ENCODE measurements at regions not wholly inside any gene's neighbourhood (a gene's known extent, or its start where the extent isn't known, plus 50 kb on each side); places are given as distances from the start of the nearest gene placed in this dataset.

DNA sequence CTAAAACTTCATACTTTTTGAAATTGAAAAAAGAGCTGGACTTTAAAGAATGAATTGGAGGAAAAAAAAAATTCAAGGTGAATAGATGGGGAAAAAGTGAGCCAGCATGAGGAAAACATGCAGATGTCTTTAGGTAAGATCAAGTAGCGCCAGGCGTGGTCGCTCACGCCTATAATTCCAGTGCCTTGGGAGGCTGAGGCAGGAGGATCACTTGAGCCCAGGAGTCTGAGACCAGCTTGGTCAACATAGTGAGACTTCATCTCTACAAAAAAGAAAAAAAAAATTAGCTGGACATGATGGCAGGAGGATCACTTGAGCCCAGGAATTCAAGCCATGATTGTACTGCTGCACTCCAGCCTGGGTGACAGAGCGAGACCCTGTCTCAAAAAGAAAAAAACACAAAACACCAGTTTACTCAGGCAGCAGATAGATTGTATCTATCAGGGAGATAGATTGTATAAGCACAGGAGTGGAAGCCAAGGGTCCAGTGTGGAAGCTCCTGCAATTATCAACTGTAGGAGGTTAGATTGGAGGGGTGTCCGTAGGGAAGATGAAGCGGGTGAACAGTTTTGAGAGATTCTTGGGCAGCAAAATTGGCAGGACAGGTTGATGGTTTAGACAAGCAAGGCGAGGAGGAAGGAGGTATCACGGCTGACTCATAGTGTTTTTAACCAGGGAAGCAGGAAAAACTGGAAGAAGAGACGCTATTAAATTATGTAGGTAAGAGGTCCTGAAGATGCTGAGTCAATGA is 97.6 kb upstream of the ZNF217 start:
- no peak overlapping the region for H4K8ac ChIP-seq (replicated peaks; ENCODE audit: insufficient read length, low read depth, low read length)
- H2AFZ ChIP-seq (ENCODE audit: low read length), result no peak overlapping the region
- Mint-ChIP-seq H3K4me1 (no peaks in the 10 kb centered on the region), H3K27ac (no peak overlapping the region), H3K4me3 (no peak overlapping the region), H3K27me3 (ENCODE audit: low read depth) (no peaks in the 10 kb centered on the region), H3K9me3 (no peaks in the 10 kb centered on the region; a peak in 1 of 5 replicates), H3K36me3 (ENCODE audit: insufficient read depth in 1 of 3, low read depth in 3 of 3) (no peaks in the 10 kb centered on the region)
- H3K79me2 ChIP-seq (ENCODE audit: insufficient read depth, low read length), result no peaks in the 10 kb centered on the region
- TF ChIP-seq, protein P1, sequence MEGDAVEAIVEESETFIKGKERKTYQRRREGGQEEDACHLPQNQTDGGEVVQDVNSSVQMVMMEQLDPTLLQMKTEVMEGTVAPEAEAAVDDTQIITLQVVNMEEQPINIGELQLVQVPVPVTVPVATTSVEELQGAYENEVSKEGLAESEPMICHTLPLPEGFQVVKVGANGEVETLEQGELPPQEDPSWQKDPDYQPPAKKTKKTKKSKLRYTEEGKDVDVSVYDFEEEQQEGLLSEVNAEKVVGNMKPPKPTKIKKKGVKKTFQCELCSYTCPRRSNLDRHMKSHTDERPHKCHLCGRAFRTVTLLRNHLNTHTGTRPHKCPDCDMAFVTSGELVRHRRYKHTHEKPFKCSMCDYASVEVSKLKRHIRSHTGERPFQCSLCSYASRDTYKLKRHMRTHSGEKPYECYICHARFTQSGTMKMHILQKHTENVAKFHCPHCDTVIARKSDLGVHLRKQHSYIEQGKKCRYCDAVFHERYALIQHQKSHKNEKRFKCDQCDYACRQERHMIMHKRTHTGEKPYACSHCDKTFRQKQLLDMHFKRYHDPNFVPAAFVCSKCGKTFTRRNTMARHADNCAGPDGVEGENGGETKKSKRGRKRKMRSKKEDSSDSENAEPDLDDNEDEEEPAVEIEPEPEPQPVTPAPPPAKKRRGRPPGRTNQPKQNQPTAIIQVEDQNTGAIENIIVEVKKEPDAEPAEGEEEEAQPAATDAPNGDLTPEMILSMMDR (conservative IDR thresholded peaks at IDR 0.05), result no peak
- H3T11ph ChIP-seq (ENCODE audit: low read length), result no peak overlapping the region
- no peak overlapping the region for H2BK20ac ChIP-seq (ENCODE audit: low read depth, low read length, poor library complexity, severe bottlenecking)
- no peak overlapping the region for H2BK120ac ChIP-seq (ENCODE audit: low read depth, low read length, poor library complexity, severe bottlenecking)
- no peaks in the 10 kb centered on the region for H3K4me1 ChIP-seq (ENCODE audit: insufficient read depth, low read length)
- no peak overlapping the region for H2AK5ac ChIP-seq (ENCODE audit: insufficient read length, low read length)
- no peak overlapping the region for H3K18ac ChIP-seq (ENCODE audit: insufficient read length, low read depth, low read length)
- H3K4ac ChIP-seq (ENCODE audit: low read depth, low read length), result no peak overlapping the region
- no peak overlapping the region for H2BK5ac ChIP-seq (ENCODE audit: insufficient read length, low read length)
- no peak overlapping the region for H4K91ac ChIP-seq (ENCODE audit: insufficient read length, low read depth, low read length)
- no peaks in the 10 kb centered on the region for H3K9me3 ChIP-seq (ENCODE audit: control insufficient read depth, low read depth, low read length)
- no peak for DNase-seq
- no peak overlapping the region for H3K27ac ChIP-seq (ENCODE audit: insufficient read length, low read depth, low read length)
- H3K4me2 ChIP-seq (ENCODE audit: insufficient read depth, insufficient read length, low read length), result no peak overlapping the region
- no peaks in the 10 kb centered on the region for H3K27me3 ChIP-seq (ENCODE audit: insufficient read depth, low read length)
- no peak overlapping the region for H3K14ac ChIP-seq (ENCODE audit: insufficient read depth, low read length)
- no peaks in the 10 kb centered on the region for H3K79me1 ChIP-seq (ENCODE audit: insufficient read depth, low read depth, low read length, poor library complexity, severe bottlenecking)
- H3K9ac ChIP-seq (ENCODE audit: extremely low read depth, insufficient read length, low read length), result no peak overlapping the region
- H3K23ac ChIP-seq (ENCODE audit: insufficient read length, low read depth, low read length), result no peak overlapping the region
- no peak overlapping the region for H2BK12ac ChIP-seq (ENCODE audit: insufficient read length, low read depth, low read length)
- no peak overlapping the region for H3K56ac ChIP-seq (ENCODE audit: insufficient read length, low read depth, low read length)
- H4K20me1 ChIP-seq (ENCODE audit: control insufficient read depth, insufficient read depth, insufficient read length), result no peaks in the 10 kb centered on the region
- no peaks in the 10 kb centered on the region for H3K23me2 ChIP-seq (ENCODE audit: insufficient read length, low read depth, low read length, poor library complexity, severe bottlenecking)
- no peak overlapping the region for H4K5ac ChIP-seq (ENCODE audit: insufficient read length, low read depth, low read length)
- no CpG with 5 or more reads among the region's 10 CpGs for whole genome bisulfite sequencing (ENCODE audit: extremely low coverage, insufficient read length, low lambda C conversion rate)
- H2BK15ac ChIP-seq (ENCODE audit: low read depth, low read length), result no peak overlapping the region
